NCI-H1436 (cell line): ENCODE measurements at regions not wholly inside any gene's neighbourhood (a gene's known extent, or its start where the extent isn't known, plus 50 kb on each side); places are given as distances from the start of the nearest gene placed in this dataset.

Experiments used
- DNase-seq: peaks from one replicate; lab custom pipeline; 2025; lab: John Stamatoyannopoulos, UW

DNA sequence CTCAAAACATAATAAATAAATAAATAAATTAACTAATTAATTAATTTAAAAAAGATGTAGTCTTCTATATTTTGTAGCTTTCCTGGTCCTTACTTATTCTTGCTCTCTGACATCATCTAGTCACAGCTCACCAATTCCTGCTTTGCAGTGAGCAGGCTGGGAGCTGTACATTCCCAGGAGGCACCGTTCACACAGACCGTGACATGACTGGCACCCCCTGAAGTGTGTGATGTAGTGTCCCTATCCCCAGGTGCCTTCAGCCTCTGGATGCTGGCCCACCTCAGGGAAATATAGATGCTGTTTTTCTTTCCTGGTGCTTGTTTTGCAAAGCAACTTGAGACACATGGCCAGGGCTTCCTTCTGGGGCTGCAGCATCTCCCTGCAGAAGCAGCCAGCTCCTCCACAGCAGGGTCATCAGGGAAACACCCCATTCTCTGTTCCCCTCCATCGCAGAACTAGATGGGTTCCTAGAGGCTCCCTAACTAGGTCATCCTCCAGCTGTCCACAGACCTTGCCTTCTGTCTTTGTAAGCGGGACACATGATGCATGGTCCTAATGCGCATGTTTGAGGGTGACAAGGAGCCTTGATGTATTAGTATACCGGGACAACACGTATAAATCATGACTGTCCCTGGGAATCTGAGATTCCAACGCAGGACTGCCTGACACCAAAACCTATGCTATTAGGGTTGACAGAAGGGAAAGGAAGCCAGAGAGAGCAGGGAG is 76.4 kb downstream of the RHOB start:
- no peak for DNase-seq

- no peak for DNase-seq
Measured at GRCh38 chr2:20523799-20524187, 76.9 kb downstream of the RHOB start.

DNA sequence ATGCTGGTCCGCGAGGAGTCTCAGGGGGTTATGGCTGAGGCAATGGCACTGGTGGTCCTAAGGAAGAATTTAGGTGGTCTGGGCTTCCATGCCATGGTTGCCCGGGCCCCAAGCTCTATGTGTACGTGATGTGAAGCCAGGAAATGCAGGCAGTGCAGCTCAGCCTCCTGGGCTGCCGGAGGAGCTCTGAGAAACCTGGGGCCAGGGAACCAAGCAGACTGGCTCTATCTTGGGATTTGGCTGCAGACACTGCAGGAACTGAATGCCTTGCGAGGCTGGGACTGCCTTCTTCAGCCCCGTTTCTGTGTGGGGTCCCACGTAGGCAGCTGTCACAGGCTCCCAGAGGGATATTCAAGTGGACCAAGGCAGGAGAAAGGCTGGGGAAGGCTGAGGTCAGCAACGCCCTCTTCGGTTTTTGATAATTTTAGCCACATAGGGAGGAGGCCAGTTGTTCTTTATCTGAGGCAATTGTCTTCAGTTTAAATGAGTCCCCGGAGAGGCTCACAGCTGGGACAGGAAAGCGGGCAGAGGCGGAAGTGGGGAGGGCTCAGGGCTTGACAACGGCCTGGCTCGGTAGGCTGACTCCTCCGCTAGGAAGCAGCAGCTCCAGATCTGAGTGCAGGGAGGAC is 77.7 kb downstream of the RHOB start:
- no peak for DNase-seq

- peak; percentile 61 for DNase-seq
Measured at GRCh38 chr2:20525041-20526035, 78.5 kb downstream of the RHOB start.

DNA sequence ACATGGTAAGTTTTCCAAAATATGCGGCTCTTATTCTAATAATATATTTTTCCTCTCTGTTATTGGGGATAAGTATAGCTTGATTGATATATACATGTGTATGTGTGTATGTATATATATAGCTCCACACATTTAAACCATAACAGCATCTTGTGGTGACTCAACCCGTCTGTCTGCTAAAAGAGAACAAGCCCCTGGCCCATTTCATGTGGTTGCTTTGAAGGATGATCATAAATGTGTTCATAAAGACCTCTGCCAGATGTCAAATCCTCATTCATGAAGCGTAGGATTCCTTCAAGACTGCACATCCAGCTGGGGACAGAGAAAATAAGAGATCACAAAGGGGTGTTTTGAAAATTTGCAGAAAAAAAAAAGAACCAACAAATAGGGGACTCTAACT is 79.3 kb downstream of the RHOB start:
- DNase-seq: no peak

DNA sequence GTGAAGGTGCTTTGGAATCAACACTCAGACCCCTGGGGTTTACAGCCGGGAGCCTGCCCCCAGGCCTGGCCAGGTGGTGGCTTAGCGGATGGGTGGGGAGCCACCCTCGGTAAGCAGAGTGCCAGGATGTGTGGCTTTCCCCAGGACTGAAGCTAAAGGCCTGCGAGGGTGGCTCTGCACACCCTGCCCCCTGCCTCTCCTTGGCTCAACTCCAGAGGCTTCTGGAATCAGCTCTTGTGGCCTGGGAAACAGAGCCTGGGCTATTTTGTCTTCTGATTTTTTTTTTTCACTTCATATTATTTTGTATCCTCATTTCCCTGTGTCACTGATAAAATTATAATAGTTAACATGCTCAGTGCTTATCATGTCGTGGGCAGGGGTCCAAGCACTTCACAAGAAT is 79.8 kb downstream of the RHOB start:
- DNase-seq: no peak

DNA sequence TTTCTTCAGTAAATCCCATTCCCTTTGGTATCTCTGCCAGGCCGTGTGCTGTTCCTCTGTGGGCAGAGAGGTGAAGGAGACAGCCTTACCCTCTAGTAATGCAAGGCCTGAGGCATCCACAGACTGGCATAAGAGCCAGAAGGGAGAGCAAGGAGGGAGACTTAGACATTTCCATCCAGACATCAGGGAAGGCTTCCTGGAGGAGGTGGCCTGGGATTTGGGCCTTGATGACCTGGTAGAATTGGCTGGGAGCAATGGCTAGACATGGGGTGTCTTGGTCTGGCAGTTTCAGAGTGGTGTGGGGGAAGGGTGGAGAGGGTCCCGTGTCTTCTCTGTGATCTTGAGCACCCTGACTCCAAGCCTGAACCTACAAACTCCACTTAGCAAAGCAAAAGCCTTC is 81.8 kb downstream of the RHOB start:
- no peak for DNase-seq

DNA sequence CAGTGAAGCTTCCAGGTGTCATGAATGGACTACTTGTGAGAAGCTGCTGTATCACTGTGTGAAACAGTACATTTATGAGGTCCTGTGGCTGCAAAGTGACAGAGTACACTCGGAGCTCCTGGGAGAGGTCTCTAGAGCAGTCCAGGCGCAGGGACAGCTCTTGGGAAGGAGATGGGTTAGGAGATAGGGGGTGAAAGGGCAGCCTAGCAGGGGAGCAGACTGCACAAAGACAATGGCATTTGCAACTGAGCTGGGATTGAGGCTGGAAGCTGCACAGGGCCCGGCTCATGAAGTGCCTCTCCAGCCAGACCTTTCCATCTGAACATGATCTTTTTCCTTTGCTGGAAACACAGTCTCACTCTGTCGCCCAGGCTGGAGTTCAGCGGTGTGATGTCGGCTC is 83.6 kb downstream of the RHOB start:
- DNase-seq: no peak

- no peak for DNase-seq
Measured at GRCh38 chr2:20531633-20532262, 84.9 kb downstream of the RHOB start.

- no peak for DNase-seq
Measured at GRCh38 chr2:20532634-20533437, 86.0 kb downstream of the RHOB start.

DNA sequence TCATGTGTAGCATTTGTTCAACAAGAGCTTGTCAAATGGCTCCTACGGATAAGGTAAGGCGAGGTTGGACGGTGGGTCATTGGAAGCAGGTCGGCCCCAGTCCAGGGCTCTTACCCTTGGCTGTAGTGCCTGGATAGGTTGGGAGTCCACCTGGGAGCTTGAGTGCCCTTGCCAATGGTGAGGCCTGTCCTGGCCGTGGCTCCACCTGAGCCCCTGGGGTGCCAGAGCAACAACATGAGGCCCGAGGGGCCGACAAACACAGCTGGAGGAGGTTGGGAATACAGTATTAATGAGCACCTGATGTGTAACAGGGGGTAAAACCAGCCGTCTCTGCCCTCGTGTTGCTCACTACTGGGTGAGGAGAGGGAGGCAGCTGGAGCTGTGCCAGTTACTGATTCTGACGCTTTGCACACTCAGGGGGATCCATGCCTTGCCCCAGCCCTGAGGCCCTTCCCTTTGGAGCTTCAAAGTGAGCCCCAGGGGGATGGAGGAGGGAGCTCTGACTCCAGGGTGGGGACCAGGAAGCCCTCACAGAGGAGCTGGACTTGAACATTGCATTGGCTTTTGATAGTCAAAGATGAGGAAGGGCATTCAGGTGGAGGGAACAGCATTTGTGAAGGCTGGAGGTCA is 87.2 kb downstream of the RHOB start:
- DNase-seq: no peak

DNA sequence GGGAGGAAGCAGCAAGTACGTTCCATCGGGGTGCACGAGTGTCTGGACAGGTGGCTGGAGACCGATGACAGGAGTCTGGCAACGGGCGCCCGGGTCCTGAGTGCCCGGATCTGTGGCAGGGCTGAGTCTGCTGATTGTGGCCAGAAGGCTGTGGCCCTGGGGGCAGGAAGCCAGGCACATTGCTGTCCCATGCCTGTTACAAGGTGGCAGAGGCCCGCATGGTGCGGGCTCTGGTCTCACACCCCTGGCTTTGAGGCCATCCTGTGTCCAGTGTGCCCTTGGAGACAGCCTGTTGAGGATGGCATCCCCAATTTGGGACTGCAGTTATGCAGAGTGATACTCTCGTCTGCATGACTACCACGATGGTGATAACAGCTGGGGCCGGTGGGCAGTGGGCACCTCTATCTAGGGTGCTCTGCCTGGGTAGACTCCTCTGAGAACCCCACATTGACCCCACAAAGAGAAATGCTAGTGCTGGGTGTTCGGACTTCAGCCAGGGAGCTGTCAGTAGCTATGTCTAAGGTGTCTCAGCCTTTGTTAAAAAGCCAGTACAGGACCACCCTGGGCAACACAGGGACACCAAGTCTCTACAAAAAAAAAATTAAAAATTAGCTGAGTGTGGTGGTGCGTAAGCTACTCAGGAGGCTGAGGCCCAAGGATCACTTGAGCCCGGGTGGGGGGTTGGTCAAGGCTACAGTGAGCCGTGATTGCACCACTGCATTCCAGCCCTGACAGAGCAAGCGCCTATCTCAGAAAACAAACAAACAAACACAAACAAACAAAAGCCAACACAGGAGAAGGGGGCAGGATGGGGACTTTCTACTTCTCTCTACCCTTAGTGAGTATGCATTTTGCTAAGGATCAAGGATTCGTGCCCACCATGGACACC is 88.3 kb downstream of the RHOB start:
- DNase-seq: no peak

DNA sequence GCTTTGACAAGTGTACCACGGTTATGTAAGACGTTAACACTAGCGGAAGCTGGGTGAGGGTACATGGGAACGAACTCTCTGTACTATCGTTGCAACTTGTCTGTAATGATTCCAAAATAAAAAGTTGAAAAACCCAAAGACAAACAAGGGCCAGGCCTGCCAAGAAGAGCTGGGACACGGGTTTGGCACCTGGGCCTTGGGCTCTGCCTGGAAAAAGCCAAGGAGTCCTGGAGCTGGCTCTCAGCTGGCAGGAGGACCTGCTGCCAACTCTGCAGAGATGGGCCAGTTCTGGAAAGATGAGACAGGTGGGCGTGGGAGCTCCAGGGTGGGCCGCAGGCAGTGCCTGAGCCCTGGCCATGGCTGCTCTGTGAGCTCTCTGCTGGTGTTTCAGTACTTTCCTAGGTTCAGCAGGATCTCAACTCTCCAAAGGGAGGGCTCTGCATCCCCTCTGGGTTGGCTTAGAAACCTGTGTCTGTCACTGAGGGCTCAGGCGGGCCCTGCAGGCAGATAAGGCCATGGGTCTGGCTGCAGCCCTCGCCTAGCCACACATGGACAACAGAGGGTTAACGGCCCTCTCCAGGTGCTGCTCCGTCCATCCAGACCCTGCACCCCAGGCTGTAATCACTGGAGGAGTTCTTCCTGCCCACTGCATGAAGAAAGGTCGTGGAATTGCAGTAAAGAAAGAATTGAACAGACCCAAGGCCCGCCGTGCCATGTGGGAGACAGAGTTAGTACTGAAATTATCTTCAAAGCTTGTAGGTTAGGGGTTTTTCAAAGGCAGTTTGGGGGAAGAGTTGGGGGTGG is 89.9 kb downstream of the RHOB start:
- DNase-seq: no peak

DNA sequence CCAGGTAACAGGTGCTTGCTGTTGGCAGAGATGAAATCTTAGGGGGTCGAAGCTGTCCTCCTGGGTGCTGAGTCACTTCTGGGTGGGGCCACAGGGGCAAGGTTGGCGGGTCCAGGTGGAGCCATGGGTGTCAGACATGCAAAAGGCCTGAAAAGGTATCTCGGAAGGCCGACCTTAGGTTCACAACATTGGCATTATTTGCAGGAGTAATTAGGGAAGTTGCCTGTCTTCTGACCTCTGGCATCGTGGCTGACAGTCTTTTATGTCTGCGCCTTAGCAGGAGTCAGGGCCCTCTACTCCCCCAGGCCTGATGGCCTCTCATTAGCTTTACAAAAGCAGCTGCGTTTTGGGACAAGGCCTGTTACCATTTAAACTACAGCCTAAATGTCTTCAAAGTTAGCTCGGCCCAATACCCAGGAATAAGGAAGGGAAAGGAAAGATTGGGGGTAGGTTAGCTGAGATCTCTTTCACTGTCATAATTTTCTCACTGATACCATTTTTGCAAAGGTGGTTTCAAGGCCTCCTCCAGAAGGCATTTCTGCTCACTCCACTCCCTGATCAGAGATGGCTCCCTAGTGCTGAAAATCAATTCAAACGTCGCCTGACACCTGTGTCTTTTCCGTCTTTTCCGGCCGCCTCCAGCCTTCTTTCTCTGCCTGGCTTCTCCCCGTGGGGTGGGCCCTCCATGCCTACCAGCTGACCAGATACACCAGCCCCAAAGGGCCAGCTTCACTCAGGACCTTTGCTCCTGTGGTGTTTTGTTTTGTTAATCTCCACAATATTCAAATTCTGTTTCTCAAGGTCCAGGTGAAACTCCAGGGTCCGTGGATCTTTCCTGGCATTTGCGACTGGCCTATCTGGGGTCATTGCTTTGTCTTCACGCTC is 90.8 kb downstream of the RHOB start:
- DNase-seq: no peak

DNA sequence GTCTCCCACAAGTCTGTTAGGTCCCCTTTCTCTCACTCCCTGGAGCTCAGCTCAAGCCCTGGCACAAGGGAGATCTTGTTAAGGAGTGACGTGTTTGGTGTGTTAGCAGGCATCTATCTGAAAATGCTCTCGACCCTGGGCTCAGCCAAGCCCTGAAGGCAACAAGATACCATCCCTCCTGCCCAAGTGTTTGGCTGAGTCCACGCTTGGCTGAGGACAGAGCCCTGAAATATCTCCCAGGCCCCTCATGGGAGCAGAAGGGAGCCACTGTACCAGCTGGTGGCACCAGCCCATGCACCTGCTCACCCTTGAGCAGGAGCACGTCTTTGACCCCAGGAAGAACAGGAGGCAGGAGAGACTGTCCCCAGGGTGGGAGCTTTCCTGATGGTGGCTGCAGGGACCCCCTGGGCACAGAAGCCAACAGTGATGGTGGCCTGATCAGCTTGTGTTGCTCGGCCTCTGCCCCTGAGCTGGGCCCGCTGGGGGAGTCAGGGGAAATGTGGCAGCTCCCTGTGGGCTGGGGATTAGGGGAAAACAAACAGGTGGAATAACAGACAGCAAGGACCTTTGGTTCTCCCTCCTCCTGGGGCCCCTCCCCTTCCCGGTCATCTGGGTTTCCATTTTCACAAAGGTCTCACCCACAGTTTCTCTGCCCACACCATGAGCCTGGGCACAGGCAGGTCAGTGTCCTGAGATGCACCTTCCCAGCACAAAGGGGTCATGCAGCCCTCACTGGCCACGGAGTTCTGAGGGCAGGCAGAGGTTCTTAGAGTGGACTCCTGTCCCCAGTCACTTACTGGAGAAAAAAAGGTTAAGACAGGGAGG is 91.6 kb downstream of the RHOB start:
- no peak for DNase-seq

- no peak for DNase-seq
Measured at GRCh38 chr2:20539133-20539719, 92.4 kb downstream of the RHOB start.
